ENCODE measurements at regions not wholly inside any gene's neighbourhood (a gene's known extent, or its start where the extent isn't known, plus 50 kb on each side); places are given as distances from the start of the nearest gene placed in this dataset.
A peak's percentile ranks its signal among the peaks of the same experiment; 100 is the strongest.

GRCh38 chr4:174131901-174132300, 151.6 kb downstream of the FBXO8 start:
- H3K27me3 ChIP-seq (ENCODE audit: insufficient read depth, low read length), result no peaks in the 10 kb centered on the region

GRCh38 chr4:174122705-174123104, 160.8 kb downstream of the FBXO8 start:
- Histone ChIP-seq H2AFZ (ENCODE audit: low read depth, low read length) (no peak overlapping the region), H3K79me2 (ENCODE audit: insufficient read depth, low read length) (no peaks in the 10 kb centered on the region), H3K9me3 (ENCODE audit: insufficient read depth, low read depth, low read length) (no peaks in the 10 kb centered on the region), H3K9ac (ENCODE audit: low read length) (no peak overlapping the region), H3K4me3 (ENCODE audit: insufficient read depth, low read depth, low read length) (no peak overlapping the region), H4K20me1 (ENCODE audit: insufficient read depth, low read length) (no peaks in the 10 kb centered on the region), H3K36me3 (ENCODE audit: insufficient read depth, low read length) (no peaks in the 10 kb centered on the region), H3K27me3 (ENCODE audit: insufficient read depth, low read length) (peaks cover 3% of the 10 kb centered on the region), H3K4me1 (ENCODE audit: insufficient read depth, low read length) (no peaks in the 10 kb centered on the region), H3K27ac (ENCODE audit: low read depth, low read length) (no peak overlapping the region), H3K4me2 (ENCODE audit: low read length) (no peak overlapping the region)
- no peaks in the 10 kb centered on the region for H3K36me3 Mint-ChIP-seq (ENCODE audit: low read depth, unreplicated experiment)
- no peak for TF ChIP-seq EZH2 (IDR thresholded peaks at IDR 0.05; ENCODE audit: insufficient read depth, low read length)
- TF ChIP-seq, protein P1, sequence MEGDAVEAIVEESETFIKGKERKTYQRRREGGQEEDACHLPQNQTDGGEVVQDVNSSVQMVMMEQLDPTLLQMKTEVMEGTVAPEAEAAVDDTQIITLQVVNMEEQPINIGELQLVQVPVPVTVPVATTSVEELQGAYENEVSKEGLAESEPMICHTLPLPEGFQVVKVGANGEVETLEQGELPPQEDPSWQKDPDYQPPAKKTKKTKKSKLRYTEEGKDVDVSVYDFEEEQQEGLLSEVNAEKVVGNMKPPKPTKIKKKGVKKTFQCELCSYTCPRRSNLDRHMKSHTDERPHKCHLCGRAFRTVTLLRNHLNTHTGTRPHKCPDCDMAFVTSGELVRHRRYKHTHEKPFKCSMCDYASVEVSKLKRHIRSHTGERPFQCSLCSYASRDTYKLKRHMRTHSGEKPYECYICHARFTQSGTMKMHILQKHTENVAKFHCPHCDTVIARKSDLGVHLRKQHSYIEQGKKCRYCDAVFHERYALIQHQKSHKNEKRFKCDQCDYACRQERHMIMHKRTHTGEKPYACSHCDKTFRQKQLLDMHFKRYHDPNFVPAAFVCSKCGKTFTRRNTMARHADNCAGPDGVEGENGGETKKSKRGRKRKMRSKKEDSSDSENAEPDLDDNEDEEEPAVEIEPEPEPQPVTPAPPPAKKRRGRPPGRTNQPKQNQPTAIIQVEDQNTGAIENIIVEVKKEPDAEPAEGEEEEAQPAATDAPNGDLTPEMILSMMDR (IDR thresholded peaks at IDR 0.05; ENCODE audit: insufficient read depth, low read depth, low read length), result no peak
- no peaks in the 10 kb centered on the region for H3K9me3 Mint-ChIP-seq (ENCODE audit: unreplicated experiment)
- H3K4me1 Mint-ChIP-seq (ENCODE audit: low read depth, unreplicated experiment), result peaks cover 4% of the 10 kb centered on the region
- no peak overlapping the region for H3K27ac Mint-ChIP-seq (ENCODE audit: unreplicated experiment)
- FAIRE-seq (no peak), DNase-seq (ENCODE audit: low read depth) (no peak)
- H3K27me3 Mint-ChIP-seq (ENCODE audit: low read depth, unreplicated experiment), result peaks cover 6% of the 10 kb centered on the region
- no peak overlapping the region for H3K4me3 Mint-ChIP-seq (ENCODE audit: unreplicated experiment)

More at GRCh38 chr4:174131901-174132300, 151.6 kb downstream of the FBXO8 start:
- Mint-ChIP-seq H3K9me3 (ENCODE audit: unreplicated experiment) (no peaks in the 10 kb centered on the region), H3K27ac (ENCODE audit: unreplicated experiment) (no peak overlapping the region), H3K4me1 (ENCODE audit: low read depth, unreplicated experiment) (no peaks in the 10 kb centered on the region), H3K27me3 (ENCODE audit: low read depth, unreplicated experiment) (peaks cover 1% of the 10 kb centered on the region), H3K4me3 (ENCODE audit: unreplicated experiment) (no peak overlapping the region), H3K36me3 (ENCODE audit: low read depth, unreplicated experiment) (no peaks in the 10 kb centered on the region)
- Histone ChIP-seq H2AFZ (ENCODE audit: low read depth, low read length) (no peak overlapping the region), H3K9ac (ENCODE audit: low read length) (no peak overlapping the region), H3K4me1 (ENCODE audit: insufficient read depth, low read length) (no peaks in the 10 kb centered on the region), H4K20me1 (ENCODE audit: insufficient read depth, low read length) (no peaks in the 10 kb centered on the region), H3K27ac (ENCODE audit: low read depth, low read length) (no peak overlapping the region), H3K36me3 (ENCODE audit: insufficient read depth, low read length) (no peaks in the 10 kb centered on the region), H3K4me2 (ENCODE audit: low read length) (no peak overlapping the region), H3K9me3 (ENCODE audit: insufficient read depth, low read depth, low read length) (no peaks in the 10 kb centered on the region), H3K79me2 (ENCODE audit: insufficient read depth, low read length) (no peaks in the 10 kb centered on the region), H3K4me3 (ENCODE audit: insufficient read depth, low read depth, low read length) (no peak overlapping the region)
- DNase-seq (ENCODE audit: low read depth) (no peak), FAIRE-seq (no peak)
- TF ChIP-seq, protein P1 (IDR thresholded peaks at IDR 0.05; ENCODE audit: insufficient read depth, low read depth, low read length), result no peak
- TF ChIP-seq EZH2 (IDR thresholded peaks at IDR 0.05; ENCODE audit: insufficient read depth, low read length), result no peak

- peaks cover 4% of the 10 kb centered on the region for H3K27me3 Mint-ChIP-seq (ENCODE audit: low read depth, unreplicated experiment)
- DNase-seq (ENCODE audit: low read depth) (peak; percentile 54), FAIRE-seq (peak; percentile 56)
- Histone ChIP-seq H3K36me3 (ENCODE audit: insufficient read depth, low read length) (no peaks in the 10 kb centered on the region), H3K4me1 (ENCODE audit: insufficient read depth, low read length) (no peaks in the 10 kb centered on the region), H3K27me3 (ENCODE audit: insufficient read depth, low read length) (peaks cover 3% of the 10 kb centered on the region), H3K27ac (ENCODE audit: low read depth, low read length) (no peak overlapping the region), H3K9ac (ENCODE audit: low read length) (peak overlapping the region; percentile 52), H4K20me1 (ENCODE audit: insufficient read depth, low read length) (no peaks in the 10 kb centered on the region), H3K79me2 (ENCODE audit: insufficient read depth, low read length) (no peaks in the 10 kb centered on the region), H3K4me3 (ENCODE audit: insufficient read depth, low read depth, low read length) (peak overlapping the region; percentile 65), H2AFZ (ENCODE audit: low read depth, low read length) (peak overlapping the region; percentile 82), H3K4me2 (ENCODE audit: low read length) (peak overlapping the region; percentile 90), H3K9me3 (ENCODE audit: insufficient read depth, low read depth, low read length) (no peaks in the 10 kb centered on the region)
- H3K27ac Mint-ChIP-seq (ENCODE audit: unreplicated experiment), result no peak overlapping the region
- no peaks in the 10 kb centered on the region for H3K36me3 Mint-ChIP-seq (ENCODE audit: low read depth, unreplicated experiment)
- H3K9me3 Mint-ChIP-seq (ENCODE audit: unreplicated experiment), result no peaks in the 10 kb centered on the region
- peaks cover 4% of the 10 kb centered on the region for H3K4me1 Mint-ChIP-seq (ENCODE audit: low read depth, unreplicated experiment)
- peak overlapping the region; percentile 77 for H3K4me3 Mint-ChIP-seq (ENCODE audit: unreplicated experiment)
- TF ChIP-seq, protein P1 (IDR thresholded peaks at IDR 0.05; ENCODE audit: insufficient read depth, low read depth, low read length), result peak; percentile 66
- TF ChIP-seq EZH2 (IDR thresholded peaks at IDR 0.05; ENCODE audit: insufficient read depth, low read length), result no peak
Measured at GRCh38 chr4:174120446-174121295, 162.8 kb downstream of the FBXO8 start.
